DND-41 (cell line): ENCODE measurements at regions not wholly inside any gene's neighbourhood (a gene's known extent, or its start where the extent isn't known, plus 50 kb on each side); places are given as distances from the start of the nearest gene placed in this dataset.

ENCODE experiments used
- ATAC-seq: fragments of 200-7000 bp; cut with Tn5 transposase; 3 replicates; pipeline ENCODE4 v1.9.1; 2021; ENCODE audit warnings: low read depth; ENCODE audit not compliant: insufficient read depth
- DNase-seq: peaks from one replicate; pipeline ENCODE4 v3.0.0-alpha.2; 2020
- H2AFZ ChIP-seq: 2 replicates; pipeline ENCODE4 v1.6.0; 2012; ENCODE audit warnings: low read depth, low read length
- H3K27ac ChIP-seq: 2 replicates; pipeline ENCODE4 v1.5.1; 2012; ENCODE audit warnings: low read length, inconsistent platforms
- H3K27me3 ChIP-seq: fragments of 200-600 bp; sonication (generic); 2 replicates; pipeline ENCODE4 v1.6.0; 2012; ENCODE audit warnings: low read length, mild to moderate bottlenecking, inconsistent platforms; ENCODE audit not compliant: insufficient read depth, poor library complexity
- H3K36me3 ChIP-seq: 2 replicates; pipeline ENCODE4 v1.5.1; 2012; ENCODE audit warnings: low read length, inconsistent platforms; ENCODE audit not compliant: insufficient read depth
- H3K4me1 ChIP-seq: 2 replicates; pipeline ENCODE4 v1.5.1; 2012; ENCODE audit warnings: mild to moderate bottlenecking, low read length; ENCODE audit not compliant: insufficient read depth
- H3K4me2 ChIP-seq: 2 replicates; pipeline ENCODE4 v1.6.0; 2012; ENCODE audit warnings: mild to moderate bottlenecking, moderate library complexity, low read length, inconsistent platforms; ENCODE audit not compliant: insufficient read depth
- H3K4me3 ChIP-seq, 2 experiments: fragments of 200-600 bp in 1 of 2; shearing (Covaris generic) in 1 of 2; 2 replicates each; pipeline ENCODE4 v1.5.1; 2012 to 2016; ENCODE audit warnings: inconsistent platforms in 2 of 2, low read length in 2 of 2, mild to moderate bottlenecking in 2 of 2, low read depth in 1 of 2, moderate library complexity in 1 of 2
- H3K79me2 ChIP-seq: 2 replicates; pipeline ENCODE4 v1.6.0; 2012; ENCODE audit warnings: low read length, inconsistent platforms; ENCODE audit not compliant: insufficient read depth
- H3K9ac ChIP-seq: 2 replicates; pipeline ENCODE4 v1.6.0; 2012; ENCODE audit warnings: low read depth, mild to moderate bottlenecking, inconsistent platforms, low read length, moderate library complexity
- H3K9me3 ChIP-seq: 2 replicates; pipeline ENCODE4 v1.5.1; 2012; ENCODE audit warnings: low read length, moderate library complexity, mild to moderate bottlenecking, inconsistent platforms; ENCODE audit not compliant: insufficient read depth, severe bottlenecking
- H4K20me1 ChIP-seq: 2 replicates; pipeline ENCODE4 v1.6.0; 2012; ENCODE audit warnings: low read length; ENCODE audit not compliant: insufficient read depth
- EZH2 ChIP-seq: IDR thresholded peaks from 3 replicates; pipeline ENCODE4 v1.6.1; 2012; ENCODE audit warnings: borderline replicate concordance, low read depth, mild to moderate bottlenecking, moderate library complexity, low read length, inconsistent platforms; ENCODE audit not compliant: severe bottlenecking
- TF ChIP-seq, protein P1 (sequence below): IDR thresholded peaks from 2 replicates; pipeline ENCODE4 v1.5.1; 2012; ENCODE audit warnings: borderline replicate concordance, low read length, moderate library complexity, mild to moderate bottlenecking; ENCODE audit not compliant: poor library complexity, severe bottlenecking; ENCODE audit errors: extremely low read depth

DNA sequence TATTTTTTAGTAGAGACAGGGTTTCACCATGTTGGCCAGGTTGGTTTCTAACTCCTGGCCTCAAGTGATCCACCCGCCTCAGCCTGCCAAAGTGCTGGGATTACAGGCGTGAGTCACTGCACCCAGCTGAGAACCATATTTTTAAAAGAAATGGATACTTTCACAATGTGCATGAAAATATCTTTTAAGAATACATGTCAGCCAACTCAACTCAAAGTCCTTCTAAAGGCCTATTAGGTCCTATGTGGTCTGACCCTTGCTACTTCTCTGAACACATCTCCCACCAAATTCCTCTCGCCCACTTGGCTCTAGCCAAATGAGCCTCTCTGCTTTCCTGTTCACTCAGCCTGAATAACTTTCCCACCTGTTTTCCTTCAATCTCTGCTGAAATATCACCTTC lies 119.6 kb downstream of the MTX2 start:
- H3K36me3 ChIP-seq: no peaks in the 10 kb centered on the region
- H3K4me1 ChIP-seq: no peaks in the 10 kb centered on the region
- H3K9me3 ChIP-seq: no peaks in the 10 kb centered on the region
- no peak overlapping the region for H3K4me2 ChIP-seq
- no peak overlapping the region for H2AFZ ChIP-seq
- no peak for DNase-seq
- H3K4me3 ChIP-seq: no peak overlapping the region
- no peaks in the 10 kb centered on the region for H3K27me3 ChIP-seq
- no peaks in the 10 kb centered on the region for H3K79me2 ChIP-seq
- ATAC-seq: no peak
- no peak overlapping the region for H3K9ac ChIP-seq
- H4K20me1 ChIP-seq: no peaks in the 10 kb centered on the region
- no peak overlapping the region for H3K27ac ChIP-seq
- TF ChIP-seq, protein P1, sequence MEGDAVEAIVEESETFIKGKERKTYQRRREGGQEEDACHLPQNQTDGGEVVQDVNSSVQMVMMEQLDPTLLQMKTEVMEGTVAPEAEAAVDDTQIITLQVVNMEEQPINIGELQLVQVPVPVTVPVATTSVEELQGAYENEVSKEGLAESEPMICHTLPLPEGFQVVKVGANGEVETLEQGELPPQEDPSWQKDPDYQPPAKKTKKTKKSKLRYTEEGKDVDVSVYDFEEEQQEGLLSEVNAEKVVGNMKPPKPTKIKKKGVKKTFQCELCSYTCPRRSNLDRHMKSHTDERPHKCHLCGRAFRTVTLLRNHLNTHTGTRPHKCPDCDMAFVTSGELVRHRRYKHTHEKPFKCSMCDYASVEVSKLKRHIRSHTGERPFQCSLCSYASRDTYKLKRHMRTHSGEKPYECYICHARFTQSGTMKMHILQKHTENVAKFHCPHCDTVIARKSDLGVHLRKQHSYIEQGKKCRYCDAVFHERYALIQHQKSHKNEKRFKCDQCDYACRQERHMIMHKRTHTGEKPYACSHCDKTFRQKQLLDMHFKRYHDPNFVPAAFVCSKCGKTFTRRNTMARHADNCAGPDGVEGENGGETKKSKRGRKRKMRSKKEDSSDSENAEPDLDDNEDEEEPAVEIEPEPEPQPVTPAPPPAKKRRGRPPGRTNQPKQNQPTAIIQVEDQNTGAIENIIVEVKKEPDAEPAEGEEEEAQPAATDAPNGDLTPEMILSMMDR: no peak
- no peak for TF ChIP-seq EZH2

DNA sequence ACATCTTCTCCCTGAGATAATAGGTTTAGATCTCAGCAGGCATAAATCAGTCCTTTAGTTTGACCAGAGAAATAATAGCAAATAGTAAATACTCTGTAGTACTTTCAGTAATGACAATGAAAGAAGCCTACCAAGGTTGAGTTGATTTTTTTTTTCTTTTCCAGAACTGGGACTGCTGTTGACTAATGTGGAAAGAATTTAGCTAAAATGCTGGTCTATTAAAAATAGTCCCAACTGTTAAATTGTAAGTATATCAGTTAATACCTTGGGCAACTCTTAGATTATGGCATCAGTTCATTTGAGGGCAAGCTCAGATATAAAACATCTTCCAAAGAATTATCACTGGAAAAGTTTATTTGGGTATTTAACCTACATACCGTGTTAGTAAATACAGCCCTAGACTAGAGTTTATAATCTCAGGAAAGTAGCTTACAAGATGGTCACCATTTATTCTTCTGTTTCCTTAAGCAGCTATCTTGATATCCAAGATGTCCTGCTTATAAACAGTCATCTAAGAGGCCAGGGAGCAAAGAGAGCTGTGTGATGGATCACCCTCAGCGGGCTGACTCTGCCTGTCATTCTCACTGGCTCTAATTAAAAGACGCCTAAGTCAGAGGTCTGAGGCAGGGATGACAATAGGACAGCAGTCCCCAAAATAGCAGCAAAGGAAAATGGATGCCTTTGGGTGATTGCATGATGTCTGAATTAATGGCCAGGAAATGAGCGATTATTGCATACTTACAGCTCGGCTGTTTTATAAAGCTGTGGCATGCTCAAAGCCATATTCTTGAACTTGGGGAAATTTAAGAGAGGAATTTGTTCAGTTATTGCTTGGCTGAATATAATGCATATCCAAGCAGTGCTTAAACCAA lies 121.3 kb downstream of the MTX2 start:
- no peak overlapping the region for H3K9ac ChIP-seq
- H3K4me1 ChIP-seq: no peaks in the 10 kb centered on the region
- H4K20me1 ChIP-seq: no peaks in the 10 kb centered on the region
- ATAC-seq (no peak), DNase-seq (no peak)
- H3K79me2 ChIP-seq: no peaks in the 10 kb centered on the region
- no peak overlapping the region for H3K4me2 ChIP-seq
- TF ChIP-seq, protein P1: no peak
- no peak for TF ChIP-seq EZH2
- no peaks in the 10 kb centered on the region for H3K36me3 ChIP-seq
- H3K9me3 ChIP-seq: no peaks in the 10 kb centered on the region
- H2AFZ ChIP-seq: no peak overlapping the region
- no peak overlapping the region for H3K27ac ChIP-seq
- H3K27me3 ChIP-seq: no peaks in the 10 kb centered on the region
- no peak overlapping the region for H3K4me3 ChIP-seq

DNA sequence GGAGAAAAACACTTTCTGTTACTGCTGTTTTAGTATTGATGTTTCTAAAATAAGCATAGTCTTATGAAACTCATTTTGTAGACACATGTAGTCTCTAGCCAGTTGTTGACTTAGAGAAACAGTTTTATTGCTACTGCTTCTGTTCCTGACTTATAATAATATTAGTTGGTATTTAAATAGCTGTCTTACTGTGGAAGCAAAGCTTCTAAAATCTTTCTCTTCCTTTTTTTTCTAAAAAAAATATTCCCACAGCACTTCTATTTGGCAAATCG lies 121.8 kb downstream of the MTX2 start:
- Histone ChIP-seq H3K4me1 (no peaks in the 10 kb centered on the region), H4K20me1 (no peaks in the 10 kb centered on the region), H2AFZ (no peak overlapping the region), H3K4me3 (no peak overlapping the region), H3K27ac (no peak overlapping the region), H3K4me2 (no peak overlapping the region), H3K36me3 (no peaks in the 10 kb centered on the region), H3K27me3 (no peaks in the 10 kb centered on the region), H3K9ac (no peak overlapping the region), H3K79me2 (no peaks in the 10 kb centered on the region), H3K9me3 (no peaks in the 10 kb centered on the region)
- TF ChIP-seq EZH2: no peak
- TF ChIP-seq, protein P1: no peak
- DNase-seq (no peak), ATAC-seq (no peak)
